Activated T-helper 2 cell treated with anti-CD3 and anti-CD28 coated beads, Interferon-gamma antibody, Interleukin-2, Interleukin-4, amounts not matched to agents 10 μg/mL and 5 μg/mL and 100 μg/mL, durations not matched to agents 14 hours and 24 hours and 36 hours (primary cell): ENCODE measurements at regions not wholly inside any gene's neighbourhood (a gene's known extent, or its start where the extent isn't known, plus 50 kb on each side); places are given as distances from the start of the nearest gene placed in this dataset.

Experiments used
- DNase-seq: peaks from one replicate; pipeline ENCODE4 v3.0.0; 2021; ENCODE audit warnings: low spot score
- H3K27ac Mint-ChIP-seq: one replicate; pipeline ENCODE4 v1.8.0; 2021; ENCODE audit warnings: mixed read lengths
- H3K27me3 Mint-ChIP-seq: one replicate; pipeline ENCODE4 v1.8.0; 2021; ENCODE audit warnings: low read depth, mixed read lengths
- H3K36me3 Mint-ChIP-seq: one replicate; pipeline ENCODE4 v1.8.0; 2021; ENCODE audit warnings: low read depth, mixed read lengths
- H3K4me1 Mint-ChIP-seq: one replicate; pipeline ENCODE4 v1.8.0; 2021; ENCODE audit warnings: low read depth, mixed read lengths
- H3K4me3 Mint-ChIP-seq: one replicate; pipeline ENCODE4 v1.8.0; 2021; ENCODE audit warnings: low read depth, mild to moderate bottlenecking, moderate library complexity, mixed read lengths
- H3K9me3 Mint-ChIP-seq: one replicate; pipeline ENCODE4 v1.8.0; 2021; ENCODE audit warnings: mixed read lengths
- intact Hi-C: fragments of 100-400 bp; cut with micrococcal nuclease; formaldehyde crosslinking; loops from one replicate; pipeline ENCODE4 v1.15.1; 2023

DNA sequence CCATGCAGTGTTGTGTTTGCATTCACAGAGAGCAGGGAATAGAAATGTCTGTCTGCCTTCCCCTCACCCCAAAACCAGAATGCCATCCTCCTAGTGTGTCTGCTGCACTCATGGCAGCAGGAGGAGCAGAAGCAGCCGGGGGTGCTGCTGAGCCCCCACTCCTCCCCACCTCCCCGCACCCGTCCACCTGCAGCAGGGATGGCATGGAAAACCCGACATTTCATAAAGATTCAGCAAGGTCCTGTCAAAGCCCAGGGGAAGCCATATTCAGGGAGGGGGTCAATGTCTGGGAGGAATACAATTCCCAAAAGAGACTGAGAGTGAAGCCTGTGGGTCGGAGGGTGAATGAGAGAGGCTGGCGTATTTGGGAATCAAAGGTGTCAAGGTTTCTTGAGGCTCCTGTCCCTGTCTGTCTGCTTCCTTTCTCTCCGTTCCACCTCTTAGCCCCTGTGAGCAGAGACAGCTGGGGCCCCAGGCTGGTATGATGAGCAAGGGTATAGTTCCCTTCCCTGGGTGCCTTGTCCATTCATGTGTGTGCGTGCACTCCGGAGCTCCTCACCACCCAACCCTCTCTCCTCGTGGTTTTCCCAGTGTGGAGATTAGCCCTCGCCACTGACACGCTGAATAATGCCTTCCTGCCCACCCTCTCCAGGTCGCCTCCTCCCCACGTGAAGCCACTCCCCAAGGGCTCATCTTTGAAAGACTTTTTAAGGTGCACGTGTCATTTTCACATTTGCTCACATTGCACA lies 133.5 kb upstream of the ZNF236 start:
- no peak overlapping the region for H3K27ac Mint-ChIP-seq
- no peaks in the 10 kb centered on the region for H3K36me3 Mint-ChIP-seq
- H3K4me1 Mint-ChIP-seq: peaks cover 15% of the 10 kb centered on the region
- no peak for DNase-seq
- H3K4me3 Mint-ChIP-seq: no peak overlapping the region
- peaks cover 25% of the 10 kb centered on the region for H3K27me3 Mint-ChIP-seq
- no peaks in the 10 kb centered on the region for H3K9me3 Mint-ChIP-seq
- intact Hi-C loops: no loop called here

DNA sequence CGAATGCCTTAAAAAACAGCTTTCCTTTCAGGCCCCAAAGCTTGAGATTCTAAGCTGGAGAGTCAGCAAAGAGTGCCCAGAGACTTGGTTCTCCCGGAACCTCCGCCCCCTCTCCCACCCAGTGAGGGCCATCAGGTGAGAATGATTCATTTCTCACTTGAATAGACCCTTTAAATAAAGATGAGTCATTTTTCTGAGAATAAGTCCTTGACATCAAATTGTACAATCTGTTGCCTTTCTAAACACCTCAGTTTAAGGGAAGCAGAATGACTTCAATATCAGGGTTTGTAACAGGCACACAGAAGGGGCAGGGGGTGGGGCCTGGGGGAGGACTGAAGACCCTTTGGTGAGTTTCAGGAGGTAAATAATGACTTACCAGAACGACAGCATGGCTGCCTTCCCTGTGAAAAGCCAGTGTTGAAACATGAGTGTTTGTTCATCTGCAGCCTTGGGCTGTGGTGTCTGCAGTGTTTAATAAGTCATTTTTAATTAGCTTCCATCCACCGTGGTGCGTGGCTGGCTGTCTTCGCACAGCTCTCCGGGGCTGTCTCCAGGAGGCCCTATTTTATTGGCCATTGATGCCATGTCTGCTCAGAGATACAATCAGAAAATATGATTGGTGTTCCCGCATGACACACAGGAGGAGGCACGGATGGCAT lies 134.9 kb upstream of the ZNF236 start:
- H3K4me1 Mint-ChIP-seq: peaks cover 15% of the 10 kb centered on the region
- no peaks in the 10 kb centered on the region for H3K36me3 Mint-ChIP-seq
- peak overlapping the region; percentile 74 for H3K27ac Mint-ChIP-seq
- H3K4me3 Mint-ChIP-seq: no peak overlapping the region
- intact Hi-C loops: loop anchor here (1.0 kb wide), 1 partner anchor 29 kb away; no protein-coding TSS in a partner anchor
- peaks cover 21% of the 10 kb centered on the region for H3K27me3 Mint-ChIP-seq
- DNase-seq: no peak
- no peaks in the 10 kb centered on the region for H3K9me3 Mint-ChIP-seq

DNA sequence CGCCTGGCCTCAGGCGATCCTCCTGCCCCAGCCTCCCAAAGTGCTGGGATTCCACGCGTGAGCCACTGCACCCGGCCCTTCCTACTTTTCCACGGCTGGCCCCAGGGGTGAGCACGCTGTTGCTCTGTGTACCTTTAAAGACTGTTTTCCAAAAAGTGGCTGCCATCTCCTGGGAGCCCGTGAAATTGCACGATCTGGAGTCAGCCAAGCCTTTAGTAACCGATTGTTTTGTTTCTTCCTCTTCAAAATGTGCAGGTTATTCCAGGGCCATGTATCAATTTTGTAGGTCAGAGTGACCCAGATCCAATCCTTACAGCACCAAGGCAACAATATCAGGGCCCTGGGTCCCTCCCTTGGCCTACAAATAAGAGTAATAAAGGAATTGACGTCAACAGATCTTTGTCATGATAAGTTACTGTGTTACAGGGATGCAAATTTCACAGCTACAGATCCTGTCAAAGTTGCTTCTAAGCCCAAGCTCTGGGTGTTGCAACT lies 135.6 kb upstream of the ZNF236 start:
- peaks cover 15% of the 10 kb centered on the region for H3K4me1 Mint-ChIP-seq
- no peaks in the 10 kb centered on the region for H3K36me3 Mint-ChIP-seq
- no peaks in the 10 kb centered on the region for H3K9me3 Mint-ChIP-seq
- no peak overlapping the region for H3K4me3 Mint-ChIP-seq
- peak overlapping the region; percentile 52 for H3K27ac Mint-ChIP-seq
- no peak for DNase-seq
- intact Hi-C loops: loop anchor here (1.0 kb wide), 1 partner anchor 28 kb away; no protein-coding TSS in a partner anchor
- peaks cover 22% of the 10 kb centered on the region for H3K27me3 Mint-ChIP-seq

DNA sequence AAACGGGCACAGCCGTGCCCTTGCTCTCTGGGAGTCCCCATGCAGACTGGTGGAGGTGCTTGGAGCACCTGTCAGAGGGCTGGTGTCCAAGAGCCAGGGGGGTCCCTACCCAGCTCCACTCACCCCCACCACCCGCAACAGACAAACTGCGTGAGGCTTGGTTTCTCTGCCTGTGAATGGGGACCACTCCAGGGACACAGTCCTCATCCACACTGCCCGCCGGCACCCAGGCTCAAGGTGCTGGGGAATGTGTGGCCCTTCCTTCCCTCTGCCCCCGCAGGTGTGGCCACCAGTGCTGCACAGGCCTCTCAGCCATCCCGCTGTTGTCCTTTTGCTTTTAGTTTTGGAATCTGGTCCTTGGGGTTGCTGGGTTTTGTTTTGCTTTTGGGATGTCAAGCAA lies 136.5 kb upstream of the ZNF236 start:
- Mint-ChIP-seq H3K4me1 (peaks cover 15% of the 10 kb centered on the region), H3K4me3 (no peak overlapping the region), H3K27me3 (peaks cover 19% of the 10 kb centered on the region), H3K9me3 (no peaks in the 10 kb centered on the region), H3K27ac (no peak overlapping the region), H3K36me3 (no peaks in the 10 kb centered on the region)
- DNase-seq: no peak
- intact Hi-C loops: no loop called here

DNA sequence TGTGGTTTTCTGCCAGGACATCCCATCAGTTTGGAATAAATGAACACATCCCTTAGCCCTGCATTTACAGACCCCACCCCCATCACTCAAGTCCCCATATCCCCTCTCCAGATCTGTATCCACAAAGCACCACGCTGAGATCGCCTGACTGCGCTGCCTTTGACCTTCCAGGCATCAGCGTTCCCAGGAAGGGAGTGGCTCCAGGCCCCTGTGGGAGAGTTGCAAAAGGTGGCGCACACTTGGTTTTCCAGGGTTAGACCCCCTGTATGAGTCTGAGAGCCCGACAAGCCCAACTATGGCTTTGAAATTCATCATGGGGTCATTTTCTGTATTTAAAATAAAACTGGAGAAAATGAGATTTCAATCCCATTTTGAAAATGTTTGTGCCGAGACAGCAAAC lies 137.0 kb upstream of the ZNF236 start:
- intact Hi-C loops: no loop called here
- Mint-ChIP-seq H3K4me3 (no peak overlapping the region), H3K27ac (no peak overlapping the region)

DNA sequence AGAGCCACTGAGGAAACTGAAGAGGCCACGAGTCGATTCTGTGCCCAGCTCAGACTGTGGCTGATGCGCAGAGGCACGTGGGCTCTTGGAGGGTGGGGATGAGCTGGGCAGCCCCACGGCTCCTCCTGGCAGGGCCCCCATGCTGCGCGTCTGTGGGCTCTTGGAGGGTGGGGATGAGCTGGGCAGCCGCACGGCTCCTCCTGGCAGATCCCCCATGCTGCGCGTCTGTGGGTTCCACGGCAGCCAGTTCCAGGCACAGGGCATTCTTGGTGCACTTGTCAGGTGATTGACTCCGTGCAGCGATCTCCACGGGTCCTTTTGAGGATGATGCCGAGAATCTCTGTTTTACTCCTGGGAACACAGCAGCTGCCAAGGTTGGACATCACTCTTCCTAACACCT lies 138.1 kb upstream of the ZNF236 start:
- Mint-ChIP-seq H3K4me1 (peaks cover 12% of the 10 kb centered on the region), H3K27me3 (peaks cover 7% of the 10 kb centered on the region), H3K36me3 (no peaks in the 10 kb centered on the region), H3K27ac (no peak overlapping the region), H3K9me3 (no peaks in the 10 kb centered on the region), H3K4me3 (no peak overlapping the region)
- no peak for DNase-seq
- intact Hi-C loops: no loop called here

More for the DNA sequence above, 137.0 kb upstream of the ZNF236 start:
- Mint-ChIP-seq H3K36me3 (no peaks in the 10 kb centered on the region), H3K9me3 (no peaks in the 10 kb centered on the region), H3K27me3 (peaks cover 16% of the 10 kb centered on the region), H3K4me1 (peaks cover 15% of the 10 kb centered on the region)
- no peak for DNase-seq

DNA sequence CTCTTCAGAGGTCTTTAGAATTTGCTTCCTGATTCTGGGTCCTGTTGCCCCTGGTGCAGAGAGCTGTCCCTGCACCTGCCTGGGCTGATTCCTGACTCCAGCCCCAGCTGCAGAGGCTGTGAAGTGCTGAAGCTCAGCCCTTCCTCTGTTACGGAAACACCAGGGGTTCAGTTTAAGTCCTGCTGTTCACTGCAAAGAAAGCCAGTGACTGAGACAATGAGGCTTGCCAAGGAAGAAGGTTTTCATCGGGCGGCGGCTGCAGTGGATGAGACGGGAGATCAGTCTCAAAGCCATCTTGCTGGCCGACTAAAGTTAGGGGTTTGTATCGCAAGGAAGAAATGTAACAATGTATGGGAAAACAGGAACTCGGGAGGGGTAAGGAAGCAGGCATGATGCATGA lies 142.4 kb upstream of the ZNF236 start:
- Mint-ChIP-seq H3K27ac (no peak overlapping the region), H3K36me3 (no peaks in the 10 kb centered on the region), H3K4me1 (no peaks in the 10 kb centered on the region), H3K27me3 (peaks cover 19% of the 10 kb centered on the region), H3K4me3 (no peak overlapping the region), H3K9me3 (no peaks in the 10 kb centered on the region)
- DNase-seq: no peak
- intact Hi-C loops: no loop called here

DNA sequence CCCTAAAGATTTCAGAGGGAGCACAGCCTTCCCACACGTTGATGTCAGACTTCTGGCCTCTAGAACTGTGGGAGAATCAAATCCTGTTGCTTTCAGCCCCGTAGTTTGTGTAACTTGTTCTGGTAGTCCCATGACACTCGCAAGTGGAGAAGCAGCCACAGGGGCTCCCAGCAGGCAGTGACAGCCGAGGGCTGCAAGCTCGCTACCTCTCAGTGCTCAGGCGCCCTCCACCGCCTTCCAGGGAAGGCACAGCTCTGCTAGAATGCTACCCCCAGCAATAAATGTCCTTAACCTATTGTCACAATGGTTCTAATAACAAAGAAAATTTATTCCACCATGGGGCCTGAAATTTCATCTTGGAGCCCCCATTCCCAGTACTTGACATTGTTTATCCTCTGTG lies 143.1 kb upstream of the ZNF236 start:
- intact Hi-C loops: no loop called here
- Mint-ChIP-seq H3K27me3 (peaks cover 21% of the 10 kb centered on the region), H3K27ac (no peak overlapping the region), H3K4me1 (no peaks in the 10 kb centered on the region), H3K9me3 (no peaks in the 10 kb centered on the region), H3K36me3 (no peaks in the 10 kb centered on the region), H3K4me3 (no peak overlapping the region)
- no peak for DNase-seq

DNA sequence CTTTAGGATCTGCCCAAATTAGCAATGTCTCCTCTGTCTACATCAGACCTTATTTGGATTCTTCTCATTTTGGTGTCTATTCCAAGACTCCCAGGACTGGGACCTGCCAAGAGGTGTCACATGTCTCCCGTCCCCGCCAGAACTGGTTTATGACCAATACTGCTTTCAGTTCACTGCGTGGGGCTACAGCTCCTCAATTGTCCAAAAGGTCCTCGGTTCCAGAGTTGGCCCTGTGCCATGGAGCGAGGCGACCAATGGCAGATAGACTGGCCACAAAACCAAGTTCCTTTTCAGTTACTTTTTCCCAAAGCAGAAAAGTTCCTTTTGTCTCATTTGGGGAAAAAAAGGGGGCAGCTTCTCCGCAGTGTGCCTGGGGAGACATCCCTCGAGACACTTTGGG lies 144.1 kb upstream of the ZNF236 start:
- no peaks in the 10 kb centered on the region for H3K4me1 Mint-ChIP-seq
- H3K4me3 Mint-ChIP-seq: no peak overlapping the region
- intact Hi-C loops: no loop called here
- DNase-seq: no peak
- H3K9me3 Mint-ChIP-seq: no peaks in the 10 kb centered on the region
- H3K27ac Mint-ChIP-seq: no peak overlapping the region
- H3K27me3 Mint-ChIP-seq: peaks cover 21% of the 10 kb centered on the region
- H3K36me3 Mint-ChIP-seq: no peaks in the 10 kb centered on the region

DNA sequence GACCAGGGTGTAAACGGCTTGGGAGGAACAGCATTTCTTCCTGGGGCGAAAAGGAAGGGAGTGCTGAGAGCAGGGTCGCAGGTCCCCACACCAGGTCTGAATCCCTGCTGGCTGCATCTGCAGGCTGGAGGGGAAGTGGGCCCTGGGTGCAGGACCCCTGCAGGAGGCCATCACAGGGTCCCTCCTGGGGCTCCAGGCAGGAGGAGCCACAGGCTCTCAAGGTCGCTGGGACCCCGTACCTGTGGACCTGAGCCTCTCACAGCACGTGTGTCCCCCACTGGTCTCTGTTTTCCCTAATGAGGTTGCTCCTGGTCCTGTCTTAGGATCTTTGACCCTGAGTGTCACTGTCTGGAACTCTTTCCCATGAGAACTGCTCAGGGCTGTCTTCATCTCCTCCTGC lies 147.8 kb upstream of the ZNF236 start:
- Mint-ChIP-seq H3K27ac (no peak overlapping the region), H3K9me3 (no peaks in the 10 kb centered on the region), H3K4me3 (no peak overlapping the region), H3K27me3 (peaks cover 23% of the 10 kb centered on the region), H3K36me3 (no peaks in the 10 kb centered on the region), H3K4me1 (no peaks in the 10 kb centered on the region)
- intact Hi-C loops: no loop called here
- no peak for DNase-seq

DNA sequence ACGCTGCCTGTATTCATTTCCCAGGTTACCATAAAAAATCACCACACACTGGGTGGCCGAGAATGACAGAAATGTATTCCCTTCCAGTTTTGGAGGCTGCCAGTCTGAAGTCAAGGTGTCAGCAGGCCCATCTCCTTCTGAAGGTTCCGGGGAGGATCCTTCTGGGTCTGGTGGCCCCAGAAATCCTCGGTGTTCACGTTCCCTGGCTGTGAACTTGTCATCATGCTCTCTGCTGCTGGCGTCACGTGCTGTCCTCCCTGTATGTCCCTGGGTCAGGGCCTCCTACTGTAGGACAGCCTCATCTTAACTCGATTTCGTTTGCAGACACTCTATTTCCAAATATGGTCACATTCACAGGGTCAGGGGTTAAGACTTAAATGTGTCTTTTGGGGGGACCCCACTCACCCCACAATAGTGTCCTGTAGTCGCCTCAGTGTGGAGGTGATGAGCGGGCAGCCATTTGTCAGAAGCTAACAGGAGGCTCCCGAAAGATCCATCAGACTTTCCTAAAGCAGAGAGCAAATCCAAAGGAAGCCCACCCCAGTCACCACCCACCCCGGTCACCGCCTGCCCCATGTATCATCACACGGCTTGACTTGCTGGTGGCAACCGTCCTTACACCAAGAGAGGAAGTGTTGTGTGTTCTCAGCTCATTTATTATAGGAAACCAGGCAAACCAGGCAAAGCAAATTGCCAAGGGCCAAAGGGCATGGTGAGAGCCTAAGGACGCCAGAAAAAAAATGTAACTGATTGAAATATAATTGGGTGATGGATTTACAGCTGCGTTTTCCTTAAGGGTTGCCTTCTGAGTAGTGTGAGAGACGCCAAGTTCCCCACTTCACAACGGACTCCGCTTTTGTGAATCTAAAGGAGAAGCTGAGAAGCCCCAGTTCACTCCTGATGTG lies 148.8 kb upstream of the ZNF236 start:
- Mint-ChIP-seq H3K27ac (no peak overlapping the region), H3K4me3 (no peak overlapping the region), H3K4me1 (no peaks in the 10 kb centered on the region), H3K27me3 (peaks cover 18% of the 10 kb centered on the region), H3K36me3 (no peaks in the 10 kb centered on the region), H3K9me3 (no peaks in the 10 kb centered on the region)
- intact Hi-C loops: no loop called here
- DNase-seq: no peak

DNA sequence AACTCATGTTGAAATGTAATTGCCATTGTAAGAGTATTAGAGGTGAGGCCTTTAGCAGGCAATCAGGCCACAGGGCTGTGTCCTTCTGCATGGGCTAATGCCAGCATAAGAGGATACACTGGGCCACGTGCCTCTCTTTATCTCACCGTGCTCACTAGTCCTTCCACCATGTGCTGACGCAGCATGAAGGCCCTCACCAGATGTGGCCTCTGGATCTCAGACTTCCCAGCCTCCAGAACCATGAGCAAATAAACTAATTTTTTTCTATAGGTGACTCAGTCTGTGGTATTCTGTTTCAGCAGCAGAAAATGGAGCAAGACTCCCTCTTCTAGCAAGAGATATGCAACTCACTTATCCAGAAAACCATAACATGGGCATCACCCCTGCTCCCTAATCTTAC lies 149.7 kb upstream of the ZNF236 start:
- no peak overlapping the region for H3K27ac Mint-ChIP-seq
- H3K27me3 Mint-ChIP-seq: peaks cover 13% of the 10 kb centered on the region
- no peak overlapping the region for H3K4me3 Mint-ChIP-seq
- intact Hi-C loops: no loop called here
- no peaks in the 10 kb centered on the region for H3K4me1 Mint-ChIP-seq
- H3K36me3 Mint-ChIP-seq: no peaks in the 10 kb centered on the region
- H3K9me3 Mint-ChIP-seq: no peaks in the 10 kb centered on the region
- DNase-seq: no peak
